ENCODE measurements at regions not wholly inside any gene's neighbourhood (a gene's known extent, or its start where the extent isn't known, plus 50 kb on each side); places are given as distances from the start of the nearest gene placed in this dataset.

DNA sequence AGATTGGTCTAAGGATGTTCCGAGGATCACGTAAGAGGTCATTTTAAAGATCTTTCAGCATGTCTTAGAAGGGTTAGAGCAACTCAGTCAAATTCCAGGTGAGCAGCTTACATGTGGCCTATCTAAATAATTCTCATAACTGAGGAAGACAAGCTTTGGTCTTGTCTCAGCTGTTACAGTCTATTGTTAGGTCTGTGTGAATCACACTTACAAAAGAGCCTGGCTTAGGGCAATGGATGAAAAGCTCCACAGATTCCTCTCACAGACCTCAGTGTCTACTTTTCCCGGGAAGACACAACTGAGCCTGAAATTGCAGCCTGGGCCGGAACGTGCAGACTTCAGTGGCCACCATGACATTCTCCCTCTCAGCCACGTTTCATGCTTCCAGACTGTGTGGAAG is 173.1 kb downstream of the INHBA start:
- Histone ChIP-seq H4K5ac (ENCODE audit: insufficient read length, low read depth, low read length) (no peak overlapping the region), H2BK120ac (replicated peaks; ENCODE audit: low read depth, low read length) (no peak overlapping the region), H3K9me3 (ENCODE audit: insufficient read depth in 2 of 2, low read depth in 1 of 2, low read length in 1 of 2) (peaks cover 0 to 1% of the 10 kb centered on the region in 2 experiments; a peak in 1 of 4 replicates), H3K14ac (ENCODE audit: insufficient read length) (no peak overlapping the region), H4K20me1 (replicated peaks in 1 of 2; ENCODE audit: control insufficient read depth in 1 of 2, insufficient read depth in 2 of 2, low read length in 2 of 2) (no peaks in the 10 kb centered on the region), H2AK5ac (ENCODE audit: low read depth, low read length) (no peak overlapping the region), H3K79me1 (ENCODE audit: low read depth, low read length) (no peaks in the 10 kb centered on the region), H3K4ac (replicated peaks; ENCODE audit: insufficient read length, low read depth, low read length) (no peak overlapping the region), H3K56ac (replicated peaks; ENCODE audit: insufficient read length, low read depth, low read length) (no peak overlapping the region), H3K23ac (ENCODE audit: insufficient read length) (no peak overlapping the region), H2BK15ac (ENCODE audit: low read length) (no peak overlapping the region), H4K8ac (ENCODE audit: extremely low read depth, insufficient read depth, low read length) (no peak overlapping the region), H2BK5ac (ENCODE audit: low read depth, low read length) (no peak overlapping the region), H2AFZ (ENCODE audit: low read length) (peak overlapping the region; percentile 12; the same call in 1 of the 2 replicates), H3K9ac (replicated peaks in 1 of 4; ENCODE audit: extremely low read depth in 1 of 4, low read depth in 3 of 4, low read length in 3 of 4) (no peak overlapping the region), H3K27me3 (replicated peaks in 1 of 4; ENCODE audit: control insufficient read depth in 3 of 4, extremely low read depth in 1 of 4, insufficient read depth in 3 of 4, low read length in 3 of 4) (no peaks in the 10 kb centered on the region), H3K79me2 (ENCODE audit: control insufficient read depth in 1 of 2, insufficient read depth in 2 of 2, low read length in 2 of 2) (no peaks in the 10 kb centered on the region), H4K91ac (replicated peaks; ENCODE audit: insufficient read length, low read length) (peak overlapping the region; percentile 47), H3K23me2 (ENCODE audit: low read depth, low read length) (no peaks in the 10 kb centered on the region), H2BK20ac (ENCODE audit: low read length) (no peak overlapping the region), H3K4me1 (replicated peaks in 1 of 4; ENCODE audit: control insufficient read depth in 3 of 4, insufficient read depth in 4 of 4, low read length in 3 of 4) (no peaks in the 10 kb centered on the region), H3K4me3 (ENCODE audit: extremely low read depth in 1 of 4, insufficient read depth in 2 of 4, low read depth in 3 of 4, low read length in 4 of 4) (no peak overlapping the region), H3K36me3 (ENCODE audit: control insufficient read depth in 2 of 4, insufficient read depth in 4 of 4, low read length in 3 of 4) (no peaks in the 10 kb centered on the region), H2BK12ac (ENCODE audit: low read depth, low read length) (no peak overlapping the region), H3K27ac (ENCODE audit: low read depth, low read length) (no peak overlapping the region), H3K4me2 (ENCODE audit: insufficient read depth in 1 of 2, low read depth in 2 of 2, low read length in 2 of 2) (no peak overlapping the region), H3K18ac (ENCODE audit: extremely low read depth, low read length) (no peak overlapping the region)
- POLR2A ChIA-PET (ENCODE audit: partially characterized antibody): no interaction called here
- CTCF ChIA-PET (ENCODE audit: partially characterized antibody): no interaction called here
- FAIRE-seq (no peak), DNase-seq (ENCODE audit: low read depth in 1 of 2, low spot score in 2 of 2) (no peak)
- WGBS, 2 experiments (ENCODE audit: extremely low coverage in 1 of 2, insufficient coverage in 1 of 2, insufficient read length in 1 of 2, insufficient replicate concordance in 2 of 2, low coverage in 1 of 2, low lambda C conversion rate in 2 of 2, missing lambda C conversion rate in 1 of 2): 88% methylated on average over 4 of the region's 6 CpGs; no CpG with 5 or more reads in 1 of the 2 experiments
- no peak for TF ChIP-seq E2F6 (IDR thresholded peaks at IDR 0.05)
- TF ChIP-seq JUN (IDR thresholded peaks at IDR 0.05; ENCODE audit: low read depth, low read length): no peak
- TF ChIP-seq CHD2 (IDR thresholded peaks at IDR 0.05; ENCODE audit: low read length): no peak
- no peak for TF ChIP-seq RNF2 (IDR thresholded peaks at IDR 0.05; ENCODE audit: borderline replicate concordance, low read depth, low read length, missing control alignments, poor library complexity, severe bottlenecking)
- no peak for TF ChIP-seq BCL11A (IDR thresholded peaks at IDR 0.05; ENCODE audit: low read depth in 2 of 2, low read length in 2 of 2)
- no peak for TF ChIP-seq MAX (IDR thresholded peaks at IDR 0.05)
- TF ChIP-seq RXRA (IDR thresholded peaks at IDR 0.05; ENCODE audit: insufficient read depth, low read depth, low read length): no peak
- no peak for TF ChIP-seq SP4 (IDR thresholded peaks at IDR 0.05; ENCODE audit: low read length)
- no peak for TF ChIP-seq POU5F1 (IDR thresholded peaks at IDR 0.05; ENCODE audit: low read depth, low read length)
- no peak for TF ChIP-seq NANOG (IDR thresholded peaks at IDR 0.05; ENCODE audit: insufficient read depth, low read depth, low read length, poor library complexity, severe bottlenecking)
- TF ChIP-seq SUZ12 (IDR thresholded peaks at IDR 0.05; ENCODE audit: low read length): no peak
- no peak for TF ChIP-seq SIX5 (IDR thresholded peaks at IDR 0.05; ENCODE audit: low read depth, low read length)
- TF ChIP-seq, protein P1, sequence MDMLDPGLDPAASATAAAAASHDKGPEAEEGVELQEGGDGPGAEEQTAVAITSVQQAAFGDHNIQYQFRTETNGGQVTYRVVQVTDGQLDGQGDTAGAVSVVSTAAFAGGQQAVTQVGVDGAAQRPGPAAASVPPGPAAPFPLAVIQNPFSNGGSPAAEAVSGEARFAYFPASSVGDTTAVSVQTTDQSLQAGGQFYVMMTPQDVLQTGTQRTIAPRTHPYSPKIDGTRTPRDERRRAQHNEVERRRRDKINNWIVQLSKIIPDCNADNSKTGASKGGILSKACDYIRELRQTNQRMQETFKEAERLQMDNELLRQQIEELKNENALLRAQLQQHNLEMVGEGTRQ (IDR thresholded peaks at IDR 0.05; ENCODE audit: low read length): no peak
